GM23338 (cell line): ENCODE measurements at regions not wholly inside any gene's neighbourhood (a gene's known extent, or its start where the extent isn't known, plus 50 kb on each side); places are given as distances from the start of the nearest gene placed in this dataset.
"Not testable (repeated sequence)": the region's sequence is repeated elsewhere in the genome, so short reads cannot be mapped to it uniquely, and the experiment has no call there.

Experiments used
- CREB1 ChIP-seq: fragments of 250-450 bp; sonication (Bioruptor Pico); IDR thresholded peaks from 2 replicates; pipeline ENCODE4 v1.5.0; 2020; ENCODE audit warnings: low read depth, mild to moderate bottlenecking, moderate library complexity
- EZH2 ChIP-seq: fragments of 200-600 bp; sonication (generic); IDR thresholded peaks from one replicate; pipeline ENCODE4 v1.8.0; 2017; ENCODE audit warnings: antibody characterized with exemption, mild to moderate bottlenecking, low read depth; ENCODE audit not compliant: unreplicated experiment
- EZH2phosphoT487 ChIP-seq: fragments of 200-600 bp; sonication (generic); IDR thresholded peaks from one replicate; pipeline ENCODE4 v1.8.1; 2018; ENCODE audit warnings: antibody characterized with exemption; ENCODE audit not compliant: unreplicated experiment
- JUNB ChIP-seq: IDR thresholded peaks from one replicate; pipeline ENCODE4 v1.6.1; 2016; ENCODE audit warnings: antibody characterized with exemption; ENCODE audit not compliant: unreplicated experiment
- NANOG ChIP-seq: IDR thresholded peaks from 2 replicates; pipeline ENCODE4 v1.6.1; 2016; ENCODE audit warnings: antibody characterized with exemption, borderline replicate concordance
- POLR2AphosphoS5 ChIP-seq: IDR thresholded peaks from 2 replicates; pipeline ENCODE4 v1.6.1; 2016; ENCODE audit warnings: antibody characterized with exemption, low read depth
- STAT1 ChIP-seq: IDR thresholded peaks from one replicate; pipeline ENCODE4 v1.6.1; 2016; ENCODE audit warnings: antibody characterized with exemption; ENCODE audit not compliant: unreplicated experiment
- ZNF114 ChIP-seq: fragments of 250-450 bp; sonication (Bioruptor Pico); IDR thresholded peaks from 2 replicates; pipeline ENCODE4 v1.5.0; 2020; ENCODE audit warnings: mild to moderate bottlenecking, moderate library complexity
- TF ChIP-seq, protein P1 (sequence below), 2 experiments: fragments of 200-600 bp in 1 of 2; sonication (generic) in 1 of 2; conservative IDR thresholded peaks; 2 replicates each; pipeline versions ENCODE4 v1.5.1 to v1.6.1; 2016 to 2017; ENCODE audit warnings: antibody characterized with exemption in 2 of 2, low read depth in 2 of 2, mild to moderate bottlenecking in 2 of 2, moderate library complexity in 1 of 2
- TF ChIP-seq, protein P2 (sequence below): IDR thresholded peaks from one replicate; pipeline ENCODE4 v1.6.1; 2018; ENCODE audit warnings: antibody characterized with exemption; ENCODE audit not compliant: unreplicated experiment
- TF ChIP-seq, protein P3 (sequence below): IDR thresholded peaks from 2 replicates; pipeline ENCODE4 v1.6.1; 2016; ENCODE audit warnings: antibody characterized with exemption

DNA sequence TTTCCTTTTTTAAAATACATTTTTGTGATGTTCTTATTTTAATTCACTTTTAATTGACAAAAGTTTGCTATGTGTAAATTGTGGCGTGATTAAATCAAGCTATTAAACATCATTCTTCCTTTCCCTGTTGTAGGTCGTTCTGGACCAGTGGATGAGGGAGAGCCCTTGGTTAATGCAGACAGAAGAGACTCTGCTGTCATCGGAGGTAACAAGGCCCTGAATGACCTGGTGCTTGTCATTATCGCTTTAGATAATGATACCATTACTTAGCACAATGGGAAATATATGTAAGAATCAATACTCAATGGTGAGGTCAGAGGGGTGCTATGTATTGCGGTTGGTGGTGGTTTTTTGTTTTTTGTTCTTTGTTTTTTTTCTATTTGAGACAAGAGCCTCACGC, 296.4 kb upstream of the SPATA31A3 start:
- TF ChIP-seq, protein P1, sequence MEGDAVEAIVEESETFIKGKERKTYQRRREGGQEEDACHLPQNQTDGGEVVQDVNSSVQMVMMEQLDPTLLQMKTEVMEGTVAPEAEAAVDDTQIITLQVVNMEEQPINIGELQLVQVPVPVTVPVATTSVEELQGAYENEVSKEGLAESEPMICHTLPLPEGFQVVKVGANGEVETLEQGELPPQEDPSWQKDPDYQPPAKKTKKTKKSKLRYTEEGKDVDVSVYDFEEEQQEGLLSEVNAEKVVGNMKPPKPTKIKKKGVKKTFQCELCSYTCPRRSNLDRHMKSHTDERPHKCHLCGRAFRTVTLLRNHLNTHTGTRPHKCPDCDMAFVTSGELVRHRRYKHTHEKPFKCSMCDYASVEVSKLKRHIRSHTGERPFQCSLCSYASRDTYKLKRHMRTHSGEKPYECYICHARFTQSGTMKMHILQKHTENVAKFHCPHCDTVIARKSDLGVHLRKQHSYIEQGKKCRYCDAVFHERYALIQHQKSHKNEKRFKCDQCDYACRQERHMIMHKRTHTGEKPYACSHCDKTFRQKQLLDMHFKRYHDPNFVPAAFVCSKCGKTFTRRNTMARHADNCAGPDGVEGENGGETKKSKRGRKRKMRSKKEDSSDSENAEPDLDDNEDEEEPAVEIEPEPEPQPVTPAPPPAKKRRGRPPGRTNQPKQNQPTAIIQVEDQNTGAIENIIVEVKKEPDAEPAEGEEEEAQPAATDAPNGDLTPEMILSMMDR (conservative IDR thresholded peaks at IDR 0.05; ENCODE audit: low read depth in 2 of 2): not testable (repeated sequence)
- TF ChIP-seq CREB1 (CRISPR knock-in tag); POLR2AphosphoS5; EZH2; EZH2phosphoT487; NANOG; ZNF114 (CRISPR knock-in tag); JUNB; STAT1: not testable (repeated sequence)
- TF ChIP-seq, protein P2, sequence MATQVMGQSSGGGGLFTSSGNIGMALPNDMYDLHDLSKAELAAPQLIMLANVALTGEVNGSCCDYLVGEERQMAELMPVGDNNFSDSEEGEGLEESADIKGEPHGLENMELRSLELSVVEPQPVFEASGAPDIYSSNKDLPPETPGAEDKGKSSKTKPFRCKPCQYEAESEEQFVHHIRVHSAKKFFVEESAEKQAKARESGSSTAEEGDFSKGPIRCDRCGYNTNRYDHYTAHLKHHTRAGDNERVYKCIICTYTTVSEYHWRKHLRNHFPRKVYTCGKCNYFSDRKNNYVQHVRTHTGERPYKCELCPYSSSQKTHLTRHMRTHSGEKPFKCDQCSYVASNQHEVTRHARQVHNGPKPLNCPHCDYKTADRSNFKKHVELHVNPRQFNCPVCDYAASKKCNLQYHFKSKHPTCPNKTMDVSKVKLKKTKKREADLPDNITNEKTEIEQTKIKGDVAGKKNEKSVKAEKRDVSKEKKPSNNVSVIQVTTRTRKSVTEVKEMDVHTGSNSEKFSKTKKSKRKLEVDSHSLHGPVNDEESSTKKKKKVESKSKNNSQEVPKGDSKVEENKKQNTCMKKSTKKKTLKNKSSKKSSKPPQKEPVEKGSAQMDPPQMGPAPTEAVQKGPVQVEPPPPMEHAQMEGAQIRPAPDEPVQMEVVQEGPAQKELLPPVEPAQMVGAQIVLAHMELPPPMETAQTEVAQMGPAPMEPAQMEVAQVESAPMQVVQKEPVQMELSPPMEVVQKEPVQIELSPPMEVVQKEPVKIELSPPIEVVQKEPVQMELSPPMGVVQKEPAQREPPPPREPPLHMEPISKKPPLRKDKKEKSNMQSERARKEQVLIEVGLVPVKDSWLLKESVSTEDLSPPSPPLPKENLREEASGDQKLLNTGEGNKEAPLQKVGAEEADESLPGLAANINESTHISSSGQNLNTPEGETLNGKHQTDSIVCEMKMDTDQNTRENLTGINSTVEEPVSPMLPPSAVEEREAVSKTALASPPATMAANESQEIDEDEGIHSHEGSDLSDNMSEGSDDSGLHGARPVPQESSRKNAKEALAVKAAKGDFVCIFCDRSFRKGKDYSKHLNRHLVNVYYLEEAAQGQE: not testable (repeated sequence)
- TF ChIP-seq, protein P3, sequence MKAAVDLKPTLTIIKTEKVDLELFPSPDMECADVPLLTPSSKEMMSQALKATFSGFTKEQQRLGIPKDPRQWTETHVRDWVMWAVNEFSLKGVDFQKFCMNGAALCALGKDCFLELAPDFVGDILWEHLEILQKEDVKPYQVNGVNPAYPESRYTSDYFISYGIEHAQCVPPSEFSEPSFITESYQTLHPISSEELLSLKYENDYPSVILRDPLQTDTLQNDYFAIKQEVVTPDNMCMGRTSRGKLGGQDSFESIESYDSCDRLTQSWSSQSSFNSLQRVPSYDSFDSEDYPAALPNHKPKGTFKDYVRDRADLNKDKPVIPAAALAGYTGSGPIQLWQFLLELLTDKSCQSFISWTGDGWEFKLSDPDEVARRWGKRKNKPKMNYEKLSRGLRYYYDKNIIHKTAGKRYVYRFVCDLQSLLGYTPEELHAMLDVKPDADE: not testable (repeated sequence)
